ENCODE measurements at regions not wholly inside any gene's neighbourhood (a gene's known extent, or its start where the extent isn't known, plus 50 kb on each side); places are given as distances from the start of the nearest gene placed in this dataset.

- H2BK15ac ChIP-seq (ENCODE audit: low read length): no peak overlapping the region
- H3K9ac ChIP-seq (replicated peaks in 1 of 4; ENCODE audit: extremely low read depth in 1 of 4, low read depth in 3 of 4, low read length in 3 of 4): no peak overlapping the region
- no peak overlapping the region for H2AK5ac ChIP-seq (ENCODE audit: low read depth, low read length)
- H3K4me3 ChIP-seq (ENCODE audit: extremely low read depth in 1 of 4, insufficient read depth in 2 of 4, low read depth in 3 of 4, low read length in 4 of 4): no peak overlapping the region
- H2BK20ac ChIP-seq (ENCODE audit: low read length): no peak overlapping the region
- no peaks in the 10 kb centered on the region for H4K20me1 ChIP-seq (replicated peaks in 1 of 2; ENCODE audit: control insufficient read depth in 1 of 2, insufficient read depth in 2 of 2, low read length in 2 of 2)
- H3K23ac ChIP-seq (ENCODE audit: insufficient read length): no peak overlapping the region
- no peak overlapping the region for H3K27ac ChIP-seq (ENCODE audit: low read depth, low read length)
- H3K23me2 ChIP-seq (ENCODE audit: low read depth, low read length): no peaks in the 10 kb centered on the region
- no peak overlapping the region for H4K8ac ChIP-seq (ENCODE audit: extremely low read depth, insufficient read depth, low read length)
- no peak overlapping the region for H3K56ac ChIP-seq (replicated peaks; ENCODE audit: insufficient read length, low read depth, low read length)
- H2BK120ac ChIP-seq (replicated peaks; ENCODE audit: low read depth, low read length): no peak overlapping the region
- FAIRE-seq (no peak), DNase-seq (ENCODE audit: low read depth in 1 of 2, low spot score in 2 of 2) (no peak)
- H2BK5ac ChIP-seq (ENCODE audit: low read depth, low read length): no peak overlapping the region
- H2AFZ ChIP-seq (ENCODE audit: low read length): no peak overlapping the region
- 100% methylated on average over 1 of the region's 1 CpG; no CpG with 5 or more reads in 1 of the 2 experiments for WGBS, 2 experiments (ENCODE audit: extremely low coverage in 1 of 2, insufficient coverage in 1 of 2, insufficient read length in 1 of 2, insufficient replicate concordance in 2 of 2, low coverage in 1 of 2, low lambda C conversion rate in 2 of 2, missing lambda C conversion rate in 1 of 2)
- no peak overlapping the region for H3K4ac ChIP-seq (replicated peaks; ENCODE audit: insufficient read length, low read depth, low read length)
- ChIA-PET CTCF (ENCODE audit: partially characterized antibody) (no interaction called here), POLR2A (ENCODE audit: partially characterized antibody) (no interaction called here)
- no peak overlapping the region for H2BK12ac ChIP-seq (ENCODE audit: low read depth, low read length)
- no peaks in the 10 kb centered on the region for H3K36me3 ChIP-seq (ENCODE audit: control insufficient read depth in 2 of 4, insufficient read depth in 4 of 4, low read length in 3 of 4)
- no peaks in the 10 kb centered on the region for H3K27me3 ChIP-seq (replicated peaks in 1 of 4; ENCODE audit: control insufficient read depth in 3 of 4, extremely low read depth in 1 of 4, insufficient read depth in 3 of 4, low read length in 3 of 4)
- no peak overlapping the region for H3K18ac ChIP-seq (ENCODE audit: extremely low read depth, low read length)
- no peaks in the 10 kb centered on the region for H3K79me1 ChIP-seq (ENCODE audit: low read depth, low read length)
- no peaks in the 10 kb centered on the region for H3K9me3 ChIP-seq (ENCODE audit: insufficient read depth in 2 of 2, low read depth in 1 of 2, low read length in 1 of 2)
- no peak overlapping the region for H4K91ac ChIP-seq (replicated peaks; ENCODE audit: insufficient read length, low read length)
- no peak overlapping the region for H4K5ac ChIP-seq (ENCODE audit: insufficient read length, low read depth, low read length)
- no peak for TF ChIP-seq TAF7 (optimal IDR thresholded peaks at IDR 0.05; ENCODE audit: borderline replicate concordance, low read depth, low read length)
- no peak for TF ChIP-seq POLR2AphosphoS5 (IDR thresholded peaks at IDR 0.05; ENCODE audit: low read depth, low read length)
- TF ChIP-seq SAP30 (IDR thresholded peaks at IDR 0.05; ENCODE audit: insufficient read depth, insufficient replicate concordance, low read length): no peak
- H3K4me2 ChIP-seq (ENCODE audit: insufficient read depth in 1 of 2, low read depth in 2 of 2, low read length in 2 of 2): no peak overlapping the region
- H3K14ac ChIP-seq (ENCODE audit: insufficient read length): no peak overlapping the region
- H3K4me1 ChIP-seq (replicated peaks in 1 of 4; ENCODE audit: control insufficient read depth in 3 of 4, insufficient read depth in 4 of 4, low read length in 3 of 4): no peaks in the 10 kb centered on the region
- no peaks in the 10 kb centered on the region for H3K79me2 ChIP-seq (ENCODE audit: control insufficient read depth in 1 of 2, insufficient read depth in 2 of 2, low read length in 2 of 2)
Measured at GRCh38 chr5:82564963-82565362, 286.8 kb upstream of the RPS23 start.

Data from H1 (cell line).